GM18502 (cell line): ENCODE measurements at regions not wholly inside any gene's neighbourhood (a gene's known extent, or its start where the extent isn't known, plus 50 kb on each side); places are given as distances from the start of the nearest gene placed in this dataset.
"Not testable (repeated sequence)": the region's sequence is repeated elsewhere in the genome, so short reads cannot be mapped to it uniquely, and the experiment has no call there.

ENCODE experiments used
- ATAC-seq: cut with Tn5 transposase; IDR thresholded peaks from one replicate; pipeline ENCODE4 v1.9.1; 2021; ENCODE audit warnings: mild to moderate bottlenecking; ENCODE audit not compliant: unreplicated experiment, poor library complexity

DNA sequence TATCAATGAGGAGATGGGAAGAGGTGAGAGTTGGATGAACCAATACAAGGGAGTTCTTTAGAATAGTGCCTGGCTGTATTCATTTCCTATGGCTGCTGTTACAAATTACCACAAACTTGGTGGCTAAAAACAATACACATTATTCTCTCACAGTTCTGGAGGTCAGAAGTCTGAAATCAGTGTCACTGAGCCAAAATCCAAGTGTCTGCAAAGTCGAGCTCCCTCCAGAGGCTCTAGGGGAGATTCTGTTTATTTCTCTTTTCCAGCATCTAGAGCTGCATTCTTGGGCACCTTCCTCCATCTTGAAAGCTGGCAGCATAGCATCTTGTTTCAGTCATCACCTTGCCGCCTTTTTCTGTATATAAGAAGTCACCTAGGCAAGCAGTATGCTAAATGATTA lies 55.7 kb upstream of the TERB2 start:
- ATAC-seq: not testable (repeated sequence)

GRCh38 chr15:44903281-44903680 lies 53.2 kb upstream of the TERB2 start:
- not testable (repeated sequence) for ATAC-seq

- not testable (repeated sequence) for ATAC-seq
These were observed 51.7 kb upstream of the TERB2 start for GRCh38 chr15:44904651-44905340.
